ENCODE measurements at regions not wholly inside any gene's neighbourhood (a gene's known extent, or its start where the extent isn't known, plus 50 kb on each side); places are given as distances from the start of the nearest gene placed in this dataset.

GRCh38 chr4:141826260-141826659, 189.9 kb downstream of the IL15 start:
- no peak for TF ChIP-seq ZNF671 (CRISPR knock-in tag; IDR thresholded peaks at IDR 0.05)
- TF ChIP-seq CTCF (IDR thresholded peaks at IDR 0.05), result no peak
- no peak for TF ChIP-seq E2F4 (CRISPR knock-in tag; IDR thresholded peaks at IDR 0.05; ENCODE audit: borderline replicate concordance, low read depth)
- no peak for TF ChIP-seq GTF2I (CRISPR knock-in tag; conservative IDR thresholded peaks at IDR 0.05)
- no peak for TF ChIP-seq PREB (CRISPR knock-in tag; IDR thresholded peaks at IDR 0.05; ENCODE audit: borderline replicate concordance)
- no peak for TF ChIP-seq SP1 (CRISPR knock-in tag; conservative IDR thresholded peaks at IDR 0.05)
- TF ChIP-seq ZNF121 (CRISPR knock-in tag; IDR thresholded peaks at IDR 0.05), result no peak
- no peak for TF ChIP-seq CREM (CRISPR knock-in tag; IDR thresholded peaks at IDR 0.05)
- TF ChIP-seq TEAD4 (CRISPR knock-in tag; IDR thresholded peaks at IDR 0.05), result no peak
- no peak for TF ChIP-seq JUN (CRISPR knock-in tag; IDR thresholded peaks at IDR 0.05)
- no peak for TF ChIP-seq JAZF1 (CRISPR knock-in tag; IDR thresholded peaks at IDR 0.05)
